Thyroid gland (tissue), 4 donors: ENCODE measurements at regions not wholly inside any gene's neighbourhood (a gene's known extent, or its start where the extent isn't known, plus 50 kb on each side); places are given as distances from the start of the nearest gene placed in this dataset.

ENCODE experiments used
- CTCF ChIP-seq, 6 experiments: fragments of 200-600 bp in 3 of 6; fragments of 450-650 bp in 3 of 6; sonication (generic) in 3 of 6; IDR thresholded peaks; one replicate each; pipeline ENCODE4 v1.5.1; 2016 to 2019; ENCODE audit warnings: antibody characterized with exemption in 6 of 6, mild to moderate bottlenecking in 2 of 6, inconsistent platforms in 1 of 6, moderate library complexity in 1 of 6
- POLR2A ChIP-seq, 2 donors: fragments of 450-650 bp; IDR thresholded peaks; one replicate each; pipeline ENCODE4 v1.6.1; 2017; ENCODE audit warnings: antibody characterized with exemption in 2 of 2, mild to moderate bottlenecking in 2 of 2, moderate library complexity in 1 of 2

- TF ChIP-seq CTCF (IDR thresholded peaks at IDR 0.05) = no peak
- no peak for TF ChIP-seq POLR2A (IDR thresholded peaks at IDR 0.05)
Observed at GRCh38 chr6:97591955-97592354, 308.9 kb upstream of the MMS22L start.
